ENCODE measurements at regions not wholly inside any gene's neighbourhood (a gene's known extent, or its start where the extent isn't known, plus 50 kb on each side); places are given as distances from the start of the nearest gene placed in this dataset.
"Not testable (repeated sequence)": the region's sequence is repeated elsewhere in the genome, so short reads cannot be mapped to it uniquely, and the experiment has no call there.

GRCh38 chr11:109680127-109680526 lies 258.1 kb downstream of the C11orf87 start (continued):
- TF ChIP-seq AHDC1 (CRISPR knock-in tag; IDR thresholded peaks at IDR 0.05; ENCODE audit: borderline replicate concordance) (no peak), FOXJ3 (CRISPR knock-in tag; IDR thresholded peaks at IDR 0.05; ENCODE audit: borderline replicate concordance) (no peak)

GRCh38 chr11:109682788-109683187 lies 260.8 kb downstream of the C11orf87 start:
- CTCF ChIA-PET (ENCODE audit: low intra/inter-chr PET ratio, low total read pairs); FAIRE-seq; H3K27me3 ChIP-seq (ENCODE audit: control insufficient read depth in 1 of 2, insufficient read depth in 2 of 2, low read length in 2 of 2): not testable (repeated sequence)

More at GRCh38 chr11:109682788-109683187, 260.8 kb downstream of the C11orf87 start:
- H3K4me2 ChIP-seq (ENCODE audit: low read depth, low read length); POLR2A ChIA-PET; H2AFZ ChIP-seq (ENCODE audit: low read length); H3K79me2 ChIP-seq (ENCODE audit: insufficient read depth, low read length); BruUV-seq (replicated peaks); H3K9ac ChIP-seq (ENCODE audit: insufficient read depth, low read depth, low read length); H4K20me1 ChIP-seq (ENCODE audit: insufficient read depth, low read length); intact Hi-C loops (cut with micrococcal nuclease; ENCODE audit: unreplicated experiment); H3K27ac ChIP-seq (ENCODE audit: extremely low read length, insufficient read depth, low read length); H3K4me1 ChIP-seq (ENCODE audit: insufficient read depth, low read length); ATAC-seq; in situ Hi-C loops (cut with HindIII; ENCODE audit: extremely low pct_ligation_motif_present, low pct_unique_long_range_greater_than_20kb); H3K36me3 ChIP-seq (replicated peaks in 1 of 2; ENCODE audit: control insufficient read depth in 1 of 2, insufficient read depth in 2 of 2, low read length in 2 of 2); H3K4me3 ChIP-seq (replicated peaks in 1 of 3; ENCODE audit: insufficient read depth in 1 of 3, low read depth in 2 of 3, low read length in 3 of 3); DNase-seq (ENCODE audit: low spot score); H3K9me3 ChIP-seq (ENCODE audit: low read length): not testable (repeated sequence)
- WGBS (ENCODE audit: low lambda C conversion rate) = 0% methylated on average over 1 of the region's 1 CpG

All from HepG2 (cell line).